ENCODE measurements at regions not wholly inside any gene's neighbourhood (a gene's known extent, or its start where the extent isn't known, plus 50 kb on each side); places are given as distances from the start of the nearest gene placed in this dataset.

- no peak for TF ChIP-seq CTCF (IDR thresholded peaks at IDR 0.05; ENCODE audit: low read depth, low read length, missing control alignments)
- in situ Hi-C loops (cut with HindIII; ENCODE audit: low sequenced_read_pairs), result no loop called here
- DNase-seq (ENCODE audit: low read depth), result no peak
- H3K4me3 ChIP-seq (ENCODE audit: low read depth, low read length), result no peak overlapping the region
Measured at GRCh38 chr3:39626198-39626597, 158.7 kb downstream of the MOBP start.

- no peak overlapping the region for H3K4me3 ChIP-seq (ENCODE audit: low read depth, low read length)
- in situ Hi-C loops (cut with HindIII; ENCODE audit: low sequenced_read_pairs), result no loop called here
- TF ChIP-seq CTCF (IDR thresholded peaks at IDR 0.05; ENCODE audit: low read depth, low read length, missing control alignments), result no peak
- DNase-seq (ENCODE audit: low read depth), result no peak
Measured at GRCh38 chr3:39631136-39631535, 163.7 kb downstream of the MOBP start.

- H3K4me3 ChIP-seq (ENCODE audit: low read depth, low read length), result no peak overlapping the region
- no peak for DNase-seq (ENCODE audit: low read depth)
- in situ Hi-C loops (cut with HindIII; ENCODE audit: low sequenced_read_pairs), result no loop called here
- TF ChIP-seq CTCF (IDR thresholded peaks at IDR 0.05; ENCODE audit: low read depth, low read length, missing control alignments), result no peak
Measured at GRCh38 chr3:39637807-39638206, 170.3 kb downstream of the MOBP start.

GRCh38 chr3:39638301-39638700, 170.8 kb downstream of the MOBP start:
- DNase-seq (ENCODE audit: low read depth), result no peak
- no peak overlapping the region for H3K4me3 ChIP-seq (ENCODE audit: low read depth, low read length)
- no peak for TF ChIP-seq CTCF (IDR thresholded peaks at IDR 0.05; ENCODE audit: low read depth, low read length, missing control alignments)
- in situ Hi-C loops (cut with HindIII; ENCODE audit: low sequenced_read_pairs), result no loop called here

- TF ChIP-seq CTCF (IDR thresholded peaks at IDR 0.05; ENCODE audit: low read depth, low read length, missing control alignments), result no peak
- H3K4me3 ChIP-seq (ENCODE audit: low read depth, low read length), result no peak overlapping the region
- in situ Hi-C loops (cut with HindIII; ENCODE audit: low sequenced_read_pairs), result no loop called here
- DNase-seq (ENCODE audit: low read depth), result peak; percentile 83
Measured at GRCh38 chr3:39639344-39640236, 169.8 kb upstream of the MYRIP start.

- in situ Hi-C loops (cut with HindIII; ENCODE audit: low sequenced_read_pairs), result no loop called here
- TF ChIP-seq CTCF (IDR thresholded peaks at IDR 0.05; ENCODE audit: low read depth, low read length, missing control alignments), result no peak
- no peak for DNase-seq (ENCODE audit: low read depth)
- no peak overlapping the region for H3K4me3 ChIP-seq (ENCODE audit: low read depth, low read length)
Measured at GRCh38 chr3:39641274-39641673, 168.1 kb upstream of the MYRIP start.
